Suppressor macrophage treated with lipopolysaccharide for 4 hours (primary cell): ENCODE measurements at regions not wholly inside any gene's neighbourhood (a gene's known extent, or its start where the extent isn't known, plus 50 kb on each side); places are given as distances from the start of the nearest gene placed in this dataset.
A peak's percentile ranks its signal among the peaks of the same experiment; 100 is the strongest.
"Not testable (repeated sequence)": the region's sequence is repeated elsewhere in the genome, so short reads cannot be mapped to it uniquely, and the experiment has no call there.

Experiments
- DNase-seq: peaks from one replicate; pipeline ENCODE4 v3.0.0-alpha.2; 2020

DNA sequence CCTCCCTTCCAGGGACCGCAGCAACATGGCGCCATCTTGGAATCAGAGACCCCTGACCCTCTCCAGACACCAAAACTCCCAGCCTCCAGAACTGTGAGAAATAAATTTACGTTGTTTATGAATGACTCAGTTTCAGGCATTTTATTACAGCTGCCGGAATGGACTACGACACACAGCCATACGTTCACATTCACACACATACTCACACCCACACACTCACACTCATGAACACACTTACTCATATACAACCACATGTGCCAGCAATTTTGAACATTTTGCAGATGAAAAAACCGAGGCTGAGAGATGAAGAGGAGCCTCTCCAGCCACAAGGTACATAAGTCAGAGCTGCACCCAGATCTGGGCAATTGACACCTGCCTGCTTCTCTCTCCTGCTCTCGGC lies 151.0 kb upstream of the RAB4A start:
- DNase-seq, result no peak

DNA sequence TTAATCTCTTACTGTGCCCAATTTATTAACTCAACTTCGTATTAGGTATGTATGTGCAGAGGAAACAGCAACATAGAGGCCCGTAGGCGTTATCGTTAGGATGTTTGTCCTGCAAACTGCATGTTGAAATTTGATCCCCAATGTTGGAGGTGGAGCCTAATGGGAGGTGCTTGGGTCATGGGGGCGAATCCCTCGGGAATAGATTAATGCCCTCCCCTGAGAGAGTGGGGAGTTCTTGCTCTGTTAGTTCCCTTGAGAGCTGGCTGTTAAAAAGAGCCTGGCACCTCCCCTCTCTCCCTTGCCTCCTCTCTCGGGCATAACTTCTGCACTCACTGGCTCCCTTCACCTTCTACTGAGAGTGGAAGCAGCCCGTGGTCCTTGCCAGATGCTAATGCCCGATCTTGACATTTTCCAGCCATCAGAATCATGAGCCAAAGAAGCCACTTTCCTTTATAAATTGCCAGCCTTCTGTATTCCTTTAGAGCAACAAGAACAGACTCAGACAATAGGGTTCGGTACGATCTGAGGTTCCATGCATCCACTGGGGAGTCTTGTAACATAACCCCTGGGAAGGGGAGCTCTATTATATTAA lies 149.0 kb upstream of the RAB4A start:
- DNase-seq, result no peak

DNA sequence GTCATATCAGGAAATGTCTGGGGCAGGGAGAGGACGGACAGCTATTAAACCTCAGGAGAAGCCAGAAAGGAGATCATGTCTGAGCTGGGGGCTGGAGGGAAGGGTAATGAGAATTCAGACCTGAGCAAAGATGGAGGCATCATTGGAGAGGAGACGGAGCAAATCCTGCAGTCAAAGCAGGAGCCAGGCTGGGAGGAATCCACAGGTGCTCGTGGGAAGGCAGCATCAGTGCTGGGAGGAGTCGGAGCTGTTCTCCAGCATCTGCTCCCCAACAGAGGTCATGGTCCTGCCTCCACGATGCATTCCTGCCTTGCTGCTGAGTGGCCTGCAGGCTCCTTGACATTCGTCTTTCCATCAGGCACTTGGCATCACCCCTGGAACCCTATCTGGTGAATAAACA lies 148.3 kb upstream of the RAB4A start:
- no peak for DNase-seq

DNA sequence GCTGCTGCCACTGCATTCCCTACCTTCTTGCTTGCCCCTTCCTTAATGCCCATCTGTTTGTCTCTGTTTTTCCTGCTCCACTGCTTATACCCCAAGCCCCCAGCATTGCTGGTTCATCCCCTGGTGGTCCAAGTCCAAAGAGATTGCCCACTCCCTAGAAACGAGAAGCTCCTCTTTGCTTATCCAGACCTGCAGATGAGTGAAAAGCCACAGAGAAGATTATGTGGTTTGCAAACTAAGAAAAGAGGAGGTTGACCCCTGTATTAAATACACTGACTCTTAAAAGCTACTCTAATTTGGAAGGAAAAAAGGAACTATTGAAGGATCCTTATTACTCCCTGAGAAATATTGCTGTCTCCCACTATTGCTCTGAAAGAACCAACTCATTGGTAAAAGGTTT lies 146.8 kb upstream of the RAB4A start:
- DNase-seq, result no peak

DNA sequence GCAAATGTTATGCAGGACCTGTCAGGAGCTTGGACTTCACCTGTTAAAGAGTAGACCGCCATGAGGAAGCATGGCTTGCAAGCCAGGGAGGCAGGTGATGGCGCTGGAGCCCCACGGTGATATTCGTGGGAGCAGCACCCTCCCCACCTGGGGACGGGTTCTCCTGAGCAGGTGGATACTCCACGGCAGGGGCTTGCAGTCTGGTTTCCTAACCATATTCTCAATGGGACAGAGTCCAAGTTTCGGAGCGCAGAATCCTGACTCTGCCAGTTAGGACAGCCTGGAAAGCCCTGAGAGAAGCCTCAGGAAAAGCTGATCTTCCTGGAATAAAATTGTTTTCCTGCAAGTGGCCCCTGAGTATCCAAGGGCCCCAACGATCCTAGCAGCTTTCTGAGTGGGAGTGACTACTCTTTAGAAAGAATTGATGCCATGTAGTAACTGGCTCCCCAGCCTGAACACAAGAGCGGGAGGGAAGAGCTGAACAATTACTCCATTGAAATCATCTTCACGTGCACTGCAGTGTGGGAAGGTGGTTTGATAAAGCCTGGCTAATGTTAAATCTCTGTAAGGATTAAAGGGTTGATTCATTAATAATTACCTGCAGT lies 146.3 kb upstream of the RAB4A start:
- DNase-seq, result no peak

DNA sequence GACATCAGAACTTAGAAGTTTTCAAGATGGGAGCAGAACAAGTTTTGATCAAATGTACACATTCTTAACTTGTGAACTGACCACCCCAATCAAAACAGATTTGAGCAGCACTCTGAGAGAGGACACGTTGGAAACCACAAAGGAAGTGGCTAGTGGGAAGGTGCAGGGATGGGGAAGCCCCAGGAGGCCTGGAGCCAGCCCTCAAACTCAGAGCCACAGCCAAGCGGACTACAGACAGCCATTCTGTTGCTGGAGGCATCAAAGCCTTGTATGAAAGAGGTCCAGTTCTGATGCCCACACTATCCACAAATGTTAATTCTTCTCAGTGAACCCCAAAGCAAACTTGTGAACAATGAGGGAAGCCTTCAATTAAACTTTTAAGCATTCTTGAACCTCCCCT lies 143.6 kb upstream of the RAB4A start:
- peak; percentile 55 for DNase-seq

DNA sequence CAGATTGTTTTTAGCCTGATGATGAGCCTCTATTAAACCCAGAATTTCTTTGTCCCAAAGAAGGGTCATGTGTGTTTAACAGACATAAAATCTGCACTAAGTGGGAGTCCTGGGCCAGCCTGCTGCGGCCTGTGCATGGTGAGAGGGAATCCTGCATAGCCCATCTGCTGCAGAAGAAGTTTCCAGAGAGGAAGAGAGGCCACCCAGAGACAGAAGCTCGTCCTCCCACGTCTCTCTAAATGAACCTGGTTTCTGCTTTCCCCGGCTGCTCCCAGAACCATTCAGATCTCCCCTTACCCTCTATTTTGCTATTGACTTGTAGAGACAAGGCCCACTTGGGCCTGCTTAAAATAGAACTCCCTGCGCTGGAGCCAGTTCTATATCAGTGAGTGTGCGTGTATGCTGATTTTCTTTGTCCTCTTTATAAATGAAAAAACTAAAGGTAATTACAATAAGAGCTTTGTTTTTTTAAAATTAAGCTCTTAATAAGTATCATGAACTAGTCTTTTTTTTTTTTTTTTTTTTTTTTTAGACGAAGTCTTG lies 142.8 kb upstream of the RAB4A start:
- DNase-seq, result peak; percentile 33

DNA sequence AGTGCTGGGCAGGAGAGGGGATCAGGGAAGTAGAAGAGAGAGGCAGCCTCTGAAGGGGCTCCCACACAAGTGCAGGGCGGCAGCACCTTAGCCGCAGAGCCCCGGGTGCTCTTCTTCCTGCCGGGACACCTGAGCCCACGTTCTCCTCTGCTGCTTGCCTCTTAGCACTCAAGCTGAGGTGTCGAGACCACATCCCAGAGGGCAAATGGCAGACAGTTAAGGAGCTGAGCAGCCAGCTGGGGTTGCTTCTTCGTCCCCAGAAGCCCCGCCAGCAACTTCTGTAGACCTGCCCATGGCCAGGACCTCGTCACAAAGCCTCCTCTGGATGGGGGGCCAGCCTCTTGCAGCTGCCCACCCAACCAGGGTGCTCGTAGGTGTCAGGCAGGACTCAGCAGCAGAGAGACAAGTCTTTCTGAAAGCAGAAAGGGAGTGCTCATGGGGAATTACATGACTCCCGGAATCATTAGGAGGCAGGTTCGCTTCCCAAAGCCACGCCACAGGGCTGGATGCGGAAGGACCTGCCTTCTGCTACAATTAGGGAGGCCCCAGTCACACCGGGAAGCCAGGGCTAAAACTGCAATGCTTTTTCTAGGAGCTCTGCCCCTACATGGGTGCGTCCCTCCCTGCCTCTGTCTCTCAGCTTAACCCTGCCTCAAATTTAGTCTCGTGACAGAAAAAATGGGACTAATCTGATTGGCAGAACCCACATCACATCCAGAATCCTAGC lies 141.4 kb upstream of the RAB4A start:
- no peak for DNase-seq

DNA sequence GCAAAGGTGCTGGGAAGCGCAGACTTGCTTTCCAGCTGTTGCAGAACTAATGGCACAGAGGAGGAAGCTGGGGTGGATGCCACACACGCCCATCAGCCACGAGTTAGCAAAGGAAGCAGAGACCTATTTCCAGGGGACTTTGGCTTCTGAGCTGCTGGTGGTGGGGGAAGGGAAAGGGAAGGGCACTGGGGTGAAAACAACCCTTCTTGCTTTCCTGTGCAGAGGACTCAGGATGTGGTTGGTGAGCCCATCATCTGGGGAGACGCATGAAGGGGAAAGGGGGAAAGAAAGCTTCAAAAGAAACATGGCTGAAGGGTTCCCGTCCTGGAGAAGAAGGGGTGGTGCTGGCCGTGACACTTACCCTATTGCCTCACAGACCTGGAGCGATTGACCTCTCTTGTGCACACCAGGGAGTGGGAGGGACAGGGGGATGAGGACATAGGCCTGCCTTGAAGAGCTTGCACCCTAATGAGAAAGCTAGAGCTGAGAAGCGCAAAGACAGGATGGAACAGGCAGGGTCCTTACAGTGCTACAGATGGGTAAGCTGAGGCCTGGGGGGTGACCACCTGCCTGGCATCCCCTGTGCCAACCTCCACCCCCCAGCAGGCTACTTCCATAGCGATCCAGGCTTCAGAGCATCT lies 140.8 kb upstream of the RAB4A start:
- peak; percentile 56 for DNase-seq

DNA sequence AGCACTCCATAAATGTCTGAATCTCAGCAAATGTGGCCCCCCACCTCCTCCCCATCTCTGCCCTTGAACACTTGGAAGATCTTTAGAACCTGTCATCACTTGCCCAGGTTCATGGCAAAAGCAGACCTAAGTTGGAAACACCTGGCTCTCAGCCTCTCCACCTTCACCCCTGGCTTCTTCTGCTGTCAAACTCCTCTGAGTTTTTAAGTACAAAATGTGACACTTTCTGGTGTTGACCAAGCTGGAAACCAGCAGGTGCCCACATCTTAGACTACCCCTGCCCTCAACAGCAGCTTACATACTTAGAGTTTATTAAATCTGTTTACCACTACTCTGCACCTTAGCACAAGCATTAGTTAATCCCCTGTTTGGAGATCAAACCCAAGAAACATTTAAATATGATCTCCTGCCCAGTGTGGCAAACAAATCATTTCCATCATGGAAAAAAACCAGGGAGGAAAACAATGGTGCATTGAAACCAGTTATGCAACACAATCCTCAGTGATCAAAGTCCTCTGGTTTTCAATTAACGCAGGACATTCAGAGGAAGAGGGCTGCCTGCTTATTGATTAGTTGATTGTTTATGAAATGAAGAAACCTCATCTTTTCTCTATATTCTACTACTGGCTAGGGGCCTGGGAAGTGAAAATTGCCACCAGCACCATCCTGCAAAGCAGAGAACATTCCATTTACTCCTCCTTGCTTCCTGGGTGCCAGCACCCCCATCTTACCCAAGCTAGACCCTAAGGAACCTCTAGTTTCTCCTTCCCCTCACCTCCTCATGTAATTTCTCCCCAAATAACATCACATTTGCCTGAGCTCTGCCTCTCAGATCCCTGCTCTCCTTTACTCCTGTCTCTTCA lies 139.4 kb upstream of the RAB4A start:
- DNase-seq, result no peak

DNA sequence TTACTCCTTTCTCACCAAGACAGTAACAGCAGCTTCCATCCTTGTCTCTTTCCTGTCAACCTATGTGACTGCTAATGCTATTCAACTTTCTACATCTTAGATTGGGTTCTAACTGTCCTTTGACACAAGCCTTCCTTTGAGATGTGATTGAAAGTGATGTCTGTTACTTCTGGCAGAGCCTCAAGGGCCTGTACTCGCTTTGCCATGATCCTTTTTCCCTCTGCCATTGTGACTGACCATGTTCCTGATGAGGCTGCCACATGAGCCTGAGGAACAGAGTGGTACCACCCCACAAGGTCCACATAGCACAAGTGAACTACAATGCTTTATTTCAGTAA lies 138.8 kb upstream of the RAB4A start:
- no peak for DNase-seq

DNA sequence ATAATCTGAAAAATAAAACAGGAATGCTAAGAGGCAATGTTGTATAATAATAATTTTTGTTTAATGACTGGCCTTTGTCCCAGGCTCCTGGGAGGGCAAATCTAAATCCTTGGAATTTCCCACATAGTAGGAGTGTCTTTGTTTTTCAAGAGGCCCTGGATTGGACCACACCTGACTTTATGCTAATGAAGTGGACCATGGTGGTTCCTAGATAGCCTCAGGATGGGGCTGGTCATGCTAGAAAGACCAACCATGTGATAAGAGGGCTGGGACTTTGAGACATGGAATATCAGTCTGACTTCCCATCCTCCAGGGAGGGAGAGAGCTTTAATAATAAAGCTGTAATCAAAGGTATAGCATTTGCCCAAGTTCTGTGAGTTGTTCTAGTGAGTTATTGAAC lies 138.2 kb upstream of the RAB4A start:
- DNase-seq, result no peak

DNA sequence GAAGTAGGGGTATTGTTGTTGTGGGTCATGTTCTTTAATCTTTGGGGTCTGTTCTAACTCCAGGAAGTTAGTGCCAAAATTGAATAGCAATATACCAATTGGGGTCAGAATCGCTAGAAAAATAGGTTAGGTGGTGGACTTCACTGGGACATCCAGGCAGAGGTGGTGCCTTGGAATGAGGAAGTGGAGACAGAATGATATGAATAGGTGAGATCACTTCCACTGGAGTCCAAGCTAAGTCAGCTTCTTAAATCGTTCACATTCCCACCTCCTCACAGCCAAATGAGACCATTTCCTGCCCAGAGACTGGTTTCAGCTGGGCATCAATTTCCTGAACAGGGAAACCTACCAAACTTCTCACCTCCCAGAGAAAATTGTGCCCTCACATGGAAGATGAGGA lies 137.8 kb upstream of the RAB4A start:
- no peak for DNase-seq

DNA sequence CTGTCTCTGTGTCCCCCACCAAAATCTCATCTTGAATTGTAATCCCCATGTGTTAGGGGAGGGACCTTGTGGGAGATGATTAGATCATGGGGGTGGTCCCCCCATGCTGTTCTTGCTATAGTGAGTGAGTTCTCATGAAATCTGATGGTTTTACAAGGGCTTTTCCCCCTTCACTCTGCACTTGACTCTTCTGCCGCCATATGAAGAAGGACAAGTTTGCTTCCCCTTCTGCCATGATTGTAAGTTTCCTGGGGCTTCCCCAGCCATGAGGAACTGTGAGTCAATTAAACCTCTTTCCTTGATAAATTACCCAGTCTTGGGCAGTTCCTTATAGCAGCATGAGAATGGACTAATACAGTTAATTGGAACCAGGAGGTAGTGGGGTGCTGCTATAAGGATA lies 137.1 kb upstream of the RAB4A start:
- DNase-seq, result peak; percentile 74

DNA sequence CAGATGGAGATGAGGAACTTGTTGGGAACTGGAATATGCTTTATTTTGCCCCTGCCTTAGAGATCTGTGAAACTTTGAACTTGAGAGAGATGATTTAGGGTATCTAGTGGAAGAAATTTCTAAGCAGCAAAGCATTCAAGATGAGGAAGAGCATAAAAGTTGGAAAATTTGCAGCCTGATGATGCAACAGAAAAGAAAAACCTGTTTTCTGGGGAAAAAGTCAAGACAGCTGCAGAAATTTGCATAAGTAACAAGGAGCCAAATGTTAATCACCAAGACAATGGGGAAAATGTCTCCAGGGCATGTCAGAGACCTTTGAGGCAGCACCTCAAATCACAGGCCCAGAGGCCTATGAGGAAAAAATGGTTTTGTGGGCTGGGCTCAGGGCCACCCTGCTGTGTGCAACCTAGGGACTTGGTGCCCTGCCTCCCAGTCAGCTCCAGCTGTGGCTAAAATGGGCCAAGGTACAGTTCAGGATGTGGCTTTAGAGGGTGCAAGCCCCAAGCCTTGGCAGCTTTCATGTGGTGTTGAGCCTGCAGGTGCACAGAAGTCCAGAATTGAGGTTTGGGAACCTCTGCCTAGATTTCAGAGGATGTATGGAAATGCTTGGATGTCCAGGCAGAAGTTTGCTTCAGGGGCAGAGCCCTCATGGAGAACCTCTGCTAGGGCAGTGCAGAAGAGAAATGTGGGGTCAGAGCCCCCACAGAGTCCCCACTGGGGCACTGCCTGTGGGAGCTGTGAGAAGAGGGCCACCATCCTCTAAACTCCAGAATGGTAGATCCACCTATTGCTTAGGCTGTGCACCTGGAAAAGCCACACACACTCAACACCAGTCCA lies 136.3 kb upstream of the RAB4A start:
- not testable (repeated sequence) for DNase-seq

DNA sequence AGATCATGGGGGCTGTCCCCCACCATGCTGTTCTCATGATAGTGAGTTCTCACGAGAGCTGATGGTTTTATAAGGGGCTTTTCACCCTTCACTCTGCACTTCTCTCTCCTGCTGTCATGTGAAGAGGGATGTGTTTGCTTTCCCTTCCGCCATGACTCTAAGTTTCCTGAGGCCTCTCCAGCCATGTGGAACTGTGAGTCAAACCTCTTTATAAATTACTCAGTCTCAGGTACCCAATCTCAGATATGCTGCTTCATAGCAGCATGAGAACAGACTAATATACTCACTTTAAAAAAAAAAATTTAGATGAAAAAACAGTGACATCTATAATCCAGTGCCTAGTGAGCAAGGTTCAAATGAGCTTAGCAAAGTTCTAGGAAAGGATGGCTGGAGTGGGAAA lies 135.1 kb upstream of the RAB4A start:
- DNase-seq, result no peak

DNA sequence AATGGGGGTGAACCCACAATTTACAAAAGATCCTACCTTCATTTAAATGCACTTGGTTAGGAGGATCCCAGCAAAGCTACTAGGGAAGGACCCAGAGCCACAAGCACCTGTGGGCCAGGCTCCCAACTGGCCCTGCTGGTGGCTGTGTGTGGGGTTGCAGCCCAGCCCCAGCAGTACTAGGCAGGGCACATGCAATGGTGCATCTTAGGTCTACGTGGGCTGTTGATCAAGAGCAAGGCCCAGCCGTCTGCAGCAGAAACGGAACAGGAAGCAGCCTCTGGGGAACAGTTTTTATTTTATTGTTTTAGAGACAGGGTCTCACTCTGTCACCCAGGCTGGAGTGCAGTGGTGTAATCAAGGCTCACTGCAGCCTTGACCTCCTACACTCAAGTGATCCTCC lies 134.1 kb upstream of the RAB4A start:
- peak; percentile 60 for DNase-seq

DNA sequence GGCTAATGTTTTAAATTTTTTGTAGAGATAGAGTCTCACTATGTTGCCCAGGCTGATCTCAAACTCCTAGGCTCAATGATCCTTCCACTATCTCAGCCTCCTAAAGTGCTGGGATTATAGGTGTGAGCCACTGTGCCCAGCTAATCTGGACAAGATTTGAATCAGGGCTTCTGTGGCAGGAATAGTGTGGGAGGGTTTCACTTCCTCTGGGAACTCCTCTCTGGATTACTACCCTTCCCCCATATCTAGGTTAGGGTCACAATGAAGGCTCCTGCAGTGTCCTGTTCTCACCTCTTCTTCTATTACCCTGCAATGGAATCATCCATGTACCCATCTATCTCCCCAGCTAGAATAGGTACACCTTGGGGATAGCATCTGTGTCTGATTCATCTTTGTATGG lies 133.6 kb upstream of the RAB4A start:
- peak; percentile 67 for DNase-seq

DNA sequence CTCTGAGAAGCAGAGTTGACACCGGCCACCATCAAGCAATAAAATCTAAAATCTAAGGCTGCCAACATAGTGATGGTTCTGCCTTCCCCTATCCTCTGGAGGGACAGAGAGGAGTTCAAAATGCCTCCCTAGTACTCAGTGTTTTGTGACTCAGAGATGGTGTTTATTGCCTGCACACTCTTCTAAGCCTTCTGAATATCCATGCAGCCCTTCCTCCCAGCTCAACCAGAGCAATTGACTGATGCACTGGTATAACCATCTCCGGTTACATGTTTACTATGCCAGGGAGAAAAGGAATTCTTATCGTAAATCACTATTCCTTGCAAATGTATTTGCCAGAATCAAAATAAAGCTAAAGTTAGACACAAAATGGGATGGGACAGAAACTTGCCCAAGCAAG lies 132.9 kb upstream of the RAB4A start:
- no peak for DNase-seq

DNA sequence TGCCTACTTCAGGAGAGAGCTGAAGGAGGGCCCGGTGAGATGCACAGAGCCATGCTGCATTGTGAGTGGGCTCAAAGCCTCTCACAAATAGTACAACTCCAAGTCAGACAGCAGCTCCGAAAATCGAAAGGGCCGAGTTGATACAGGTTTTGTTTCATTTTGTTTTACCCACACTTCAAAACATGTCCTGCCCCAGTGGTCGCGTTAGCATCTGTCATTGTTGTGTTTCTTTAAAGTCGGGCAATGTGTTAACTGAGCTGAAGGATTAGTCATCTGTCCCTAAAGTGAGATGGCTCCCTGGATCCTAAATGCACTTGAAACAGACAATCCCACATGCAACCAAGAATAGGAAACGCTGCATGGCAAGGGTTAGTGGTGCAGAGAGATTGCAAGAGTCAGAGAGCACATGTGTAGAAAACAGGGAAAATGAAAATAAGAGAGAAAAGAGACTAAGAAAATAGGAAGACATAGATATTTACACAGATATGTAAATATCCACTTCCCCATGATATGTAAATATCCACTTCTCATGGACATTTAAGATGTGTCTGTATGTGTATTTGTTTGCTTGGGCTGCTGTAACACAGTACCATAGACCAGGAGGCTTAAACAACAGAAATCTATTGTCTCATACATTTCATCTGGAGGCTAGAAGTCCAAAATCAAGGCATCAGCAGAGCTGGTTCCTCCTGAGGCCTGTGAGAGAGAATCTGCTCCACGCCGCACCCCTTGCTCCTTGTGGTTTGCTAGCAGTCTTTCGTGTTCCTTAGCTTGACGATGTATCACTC lies 131.4 kb upstream of the RAB4A start:
- peak; percentile 35 for DNase-seq

DNA sequence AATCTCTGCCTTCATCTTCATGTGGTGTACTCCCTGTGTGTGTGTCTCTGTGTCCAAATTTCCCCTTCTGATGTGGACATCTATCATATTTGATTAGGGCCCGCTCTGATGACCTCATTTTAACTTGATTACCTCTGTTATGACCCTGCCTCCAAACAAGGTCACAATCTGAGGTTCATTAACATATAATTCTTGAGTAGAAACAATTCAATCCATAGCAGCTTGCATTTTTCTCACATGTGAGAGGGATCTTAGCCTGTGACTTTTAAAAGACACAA lies 130.9 kb upstream of the RAB4A start:
- DNase-seq, result no peak

DNA sequence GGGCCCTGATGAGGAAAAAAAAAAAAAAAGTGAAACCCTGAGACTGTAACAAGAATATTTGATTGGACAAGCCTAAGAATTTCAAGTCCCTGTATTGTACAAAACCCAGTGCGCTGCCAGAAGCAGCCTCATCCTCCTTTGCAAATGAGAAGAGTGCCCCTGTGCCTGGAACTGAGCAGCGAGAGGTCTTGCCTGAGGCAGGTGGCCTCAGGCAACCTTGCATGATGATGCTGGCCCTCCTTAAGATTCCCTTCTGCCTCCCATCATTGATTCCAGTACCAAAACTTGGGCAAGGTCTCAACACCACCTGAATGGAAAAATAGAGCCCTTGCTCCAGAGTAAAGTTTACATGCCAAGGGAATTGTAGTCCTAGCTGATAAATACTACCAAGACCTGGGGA lies 129.6 kb upstream of the RAB4A start:
- no peak for DNase-seq
